T-helper 1 cell treated with Interleukin-12 subunit alpha and Interleukin-12 subunit beta and Interleukin-4 antibody, amounts not matched to agents 30 ng/mL and 1 ng/mL, for 36 hours (primary cell): ENCODE measurements at regions not wholly inside any gene's neighbourhood (a gene's known extent, or its start where the extent isn't known, plus 50 kb on each side); places are given as distances from the start of the nearest gene placed in this dataset.
"Not testable (repeated sequence)": the region's sequence is repeated elsewhere in the genome, so short reads cannot be mapped to it uniquely, and the experiment has no call there.

Experiments used
- intact Hi-C: fragments of 100-400 bp; cut with micrococcal nuclease; formaldehyde crosslinking; loops from one replicate; pipeline ENCODE4 v1.15.1; 2024

DNA sequence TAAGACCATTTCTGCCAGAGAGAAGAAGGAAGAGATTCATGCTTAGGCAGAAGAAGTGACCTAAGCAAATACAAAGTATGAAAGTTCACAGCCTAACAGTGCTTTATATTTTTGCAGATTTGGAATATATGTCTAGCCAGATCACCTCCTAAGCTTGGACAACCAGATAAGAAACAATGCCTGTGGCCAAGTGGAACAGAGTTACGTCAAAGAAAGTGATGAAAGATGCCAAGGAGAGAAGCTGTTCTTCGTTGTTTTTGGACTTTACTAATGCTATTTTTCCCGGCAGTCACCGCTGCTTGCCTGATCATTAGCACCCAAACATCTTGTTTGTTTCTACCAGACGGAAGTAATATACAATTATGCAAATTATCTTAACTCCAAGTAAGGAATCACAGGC, 489.2 kb upstream of the C1orf87 start:
- intact Hi-C loops: no loop called here

DNA sequence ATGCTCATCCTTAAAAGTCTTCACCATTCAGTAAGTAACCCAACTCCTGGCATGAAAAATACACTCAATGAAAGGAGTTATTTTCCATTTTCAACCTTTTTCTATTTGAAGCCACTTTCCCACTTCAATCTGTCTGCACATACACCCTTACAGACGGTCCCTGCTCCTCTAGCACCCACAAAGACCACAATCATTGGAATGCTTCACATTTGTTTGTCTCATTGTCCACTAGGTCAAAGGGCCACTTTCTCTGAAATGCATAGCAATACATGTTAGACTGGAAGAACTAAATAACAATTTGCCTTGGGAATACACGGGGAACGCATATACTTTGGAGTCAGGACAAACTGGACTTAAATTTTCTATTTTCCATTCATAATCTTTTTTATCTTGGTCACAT, 487.1 kb upstream of the C1orf87 start:
- intact Hi-C loops: no loop called here

GRCh38 chr1:60558236-60558635, 484.7 kb upstream of the C1orf87 start:
- intact Hi-C loops: no loop called here

- intact Hi-C loops: no loop called here
These were observed 480.2 kb upstream of the C1orf87 start for GRCh38 chr1:60553730-60554129.

DNA sequence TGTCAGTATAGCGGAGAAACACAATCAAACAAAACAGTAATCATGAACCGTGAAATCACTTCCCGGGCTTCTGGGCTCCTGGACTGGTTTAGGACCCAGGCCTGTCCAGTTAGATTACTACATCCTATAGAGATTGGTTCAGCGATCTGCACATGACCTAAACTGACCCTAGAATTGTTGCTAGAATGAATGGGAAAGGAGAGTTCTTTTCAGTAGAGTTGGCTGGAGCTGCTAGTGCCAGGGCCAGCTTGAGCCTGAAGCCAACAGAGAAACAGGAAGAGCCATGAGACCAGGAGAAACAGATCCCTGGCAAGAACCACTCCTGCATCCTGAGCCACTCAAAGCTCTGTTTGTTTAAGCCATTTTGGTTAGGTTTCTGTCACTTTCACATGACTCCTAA, 474.3 kb upstream of the C1orf87 start:
- intact Hi-C loops: no loop called here

DNA sequence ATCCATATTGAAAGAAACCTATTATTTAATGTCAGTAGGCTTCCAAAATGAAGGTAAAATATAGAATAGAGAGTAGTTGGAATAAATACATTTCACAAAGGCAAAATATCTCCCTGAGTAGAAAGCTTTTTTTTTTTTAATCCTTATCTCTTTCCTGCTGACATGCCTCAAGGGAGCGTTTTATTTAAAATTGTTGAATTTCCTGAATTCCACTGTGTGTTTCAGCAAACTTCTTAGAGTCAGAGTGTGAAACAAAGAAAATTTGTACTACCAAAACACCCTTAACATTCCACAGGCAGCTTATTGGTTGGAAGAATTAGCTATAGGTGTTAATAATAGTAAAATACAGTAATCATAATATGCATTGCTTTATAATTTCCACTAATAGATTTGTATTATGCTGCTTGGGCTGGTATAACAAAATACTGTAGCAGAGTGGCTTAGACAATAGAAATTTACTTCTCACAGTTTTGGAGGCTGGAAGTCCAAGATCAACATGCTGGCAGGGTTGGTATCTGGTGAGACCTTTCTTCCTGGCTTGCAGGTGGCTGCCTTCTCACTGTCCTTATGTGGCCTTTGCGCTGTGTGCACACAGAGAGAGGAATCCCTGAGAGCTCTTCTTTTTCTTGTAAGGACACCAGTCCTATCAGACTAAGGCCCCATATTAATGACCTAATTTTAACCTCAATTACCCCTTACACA, 468.4 kb upstream of the C1orf87 start:
- intact Hi-C loops: no loop called here

DNA sequence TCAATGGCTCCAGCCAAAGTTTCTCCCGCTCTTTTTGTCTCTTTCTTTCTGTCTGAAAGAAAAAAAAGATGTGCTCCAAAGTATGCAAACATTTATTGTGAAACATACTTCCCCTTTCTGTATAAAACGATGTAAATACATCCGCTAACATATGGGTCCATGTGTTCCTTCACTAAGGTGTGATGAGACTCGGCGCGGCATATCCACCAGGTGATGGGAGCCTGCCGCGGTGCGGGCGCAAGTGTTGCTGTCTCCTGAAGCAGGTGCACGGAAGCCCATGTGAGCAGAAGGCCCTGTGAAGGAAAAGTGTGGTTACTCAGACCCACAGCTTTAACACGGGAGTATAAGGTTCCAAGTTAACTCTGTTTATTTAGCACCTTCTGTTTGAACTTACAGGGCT, 466.6 kb upstream of the C1orf87 start:
- intact Hi-C loops: no loop called here

DNA sequence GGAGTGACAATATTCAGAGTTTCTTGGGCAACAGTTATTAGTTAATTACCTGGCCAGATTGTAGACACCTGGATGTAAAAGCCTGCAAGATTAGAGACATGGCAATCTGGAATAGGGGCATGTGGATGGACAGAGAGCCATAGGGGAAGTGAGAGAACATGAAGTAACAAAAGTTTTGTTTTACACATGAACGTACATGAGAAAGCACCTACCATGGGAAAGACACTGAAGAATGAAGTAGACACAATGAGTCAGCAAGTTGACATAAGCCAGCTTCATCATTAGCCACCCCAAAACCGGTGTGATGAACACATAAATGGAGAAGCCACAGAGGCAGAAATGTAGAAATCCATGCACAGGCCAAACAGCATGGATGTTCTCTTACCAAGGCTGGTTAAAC, 462.1 kb upstream of the C1orf87 start:
- intact Hi-C loops: no loop called here

GRCh38 chr1:60527567-60527966, 454.0 kb upstream of the C1orf87 start:
- intact Hi-C loops: no loop called here

GRCh38 chr1:60516996-60517395, 443.4 kb upstream of the C1orf87 start:
- intact Hi-C loops: no loop called here

GRCh38 chr1:60510162-60510561, 436.6 kb upstream of the C1orf87 start:
- intact Hi-C loops: no loop called here

DNA sequence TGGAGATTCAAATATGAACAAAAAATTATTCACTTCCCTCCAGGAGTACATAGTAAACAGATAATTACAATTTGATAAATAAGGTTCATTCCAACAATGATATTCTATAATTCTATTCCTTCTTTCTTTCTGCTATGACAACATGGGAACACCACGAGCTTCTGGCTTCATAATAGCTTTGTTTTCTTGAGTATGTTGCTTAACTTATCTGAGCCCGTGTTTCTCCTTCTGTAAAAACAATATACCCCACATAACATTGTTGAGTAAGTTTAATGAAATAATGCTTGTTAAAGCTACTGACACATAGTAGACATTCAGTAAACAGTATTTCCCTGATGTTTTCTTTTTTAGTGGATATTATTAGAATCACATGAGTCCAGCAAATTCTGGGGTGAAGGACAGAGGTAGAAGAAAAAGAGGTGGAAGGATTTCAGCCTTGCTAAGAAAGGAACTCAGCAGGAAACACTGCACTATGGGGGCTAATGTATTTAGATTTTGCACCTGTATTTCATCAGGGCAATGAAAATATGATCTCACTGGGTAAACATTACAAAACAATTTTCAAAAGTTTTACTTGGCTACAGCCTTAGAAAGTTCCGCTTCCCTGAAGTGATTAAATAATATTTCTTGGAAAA, 430.8 kb upstream of the C1orf87 start:
- intact Hi-C loops: no loop called here

DNA sequence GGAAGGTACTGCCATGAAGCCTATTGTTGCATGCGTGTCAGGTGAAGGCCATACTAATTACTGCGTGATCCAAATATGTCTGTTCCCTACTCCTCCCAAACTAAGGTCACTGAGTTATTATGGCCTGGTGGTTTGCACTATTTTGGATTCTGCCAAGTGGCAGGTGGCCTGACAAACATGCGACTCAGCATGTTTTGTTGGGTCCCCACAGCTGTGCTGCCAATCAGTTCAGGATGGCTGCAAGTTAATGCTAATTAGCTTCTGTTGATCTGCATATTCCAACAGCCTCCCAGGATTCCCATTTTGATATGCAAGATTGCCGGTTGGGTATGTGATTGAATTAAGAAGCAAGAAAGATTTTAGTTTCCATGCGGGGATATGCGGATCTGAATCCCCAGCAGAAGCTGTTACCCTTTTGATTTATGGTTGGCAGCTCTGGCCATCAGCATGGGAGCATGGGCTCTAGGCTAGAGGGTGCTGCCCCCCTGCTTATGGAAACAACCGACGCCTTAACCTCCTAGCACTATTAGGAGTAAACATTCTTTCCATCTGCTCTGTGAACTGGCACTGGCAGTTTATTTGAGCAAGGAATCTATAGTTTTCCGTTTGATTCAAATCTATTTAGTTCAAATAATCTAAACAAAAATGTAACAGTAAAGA, 429.8 kb upstream of the C1orf87 start:
- intact Hi-C loops: no loop called here

GRCh38 chr1:60502506-60502905, 428.9 kb upstream of the C1orf87 start:
- intact Hi-C loops: no loop called here

- intact Hi-C loops: not testable (repeated sequence)
These were observed 416.4 kb upstream of the C1orf87 start for GRCh38 chr1:60489916-60490480.

GRCh38 chr1:60488847-60489246, 415.3 kb upstream of the C1orf87 start:
- intact Hi-C loops: no loop called here

DNA sequence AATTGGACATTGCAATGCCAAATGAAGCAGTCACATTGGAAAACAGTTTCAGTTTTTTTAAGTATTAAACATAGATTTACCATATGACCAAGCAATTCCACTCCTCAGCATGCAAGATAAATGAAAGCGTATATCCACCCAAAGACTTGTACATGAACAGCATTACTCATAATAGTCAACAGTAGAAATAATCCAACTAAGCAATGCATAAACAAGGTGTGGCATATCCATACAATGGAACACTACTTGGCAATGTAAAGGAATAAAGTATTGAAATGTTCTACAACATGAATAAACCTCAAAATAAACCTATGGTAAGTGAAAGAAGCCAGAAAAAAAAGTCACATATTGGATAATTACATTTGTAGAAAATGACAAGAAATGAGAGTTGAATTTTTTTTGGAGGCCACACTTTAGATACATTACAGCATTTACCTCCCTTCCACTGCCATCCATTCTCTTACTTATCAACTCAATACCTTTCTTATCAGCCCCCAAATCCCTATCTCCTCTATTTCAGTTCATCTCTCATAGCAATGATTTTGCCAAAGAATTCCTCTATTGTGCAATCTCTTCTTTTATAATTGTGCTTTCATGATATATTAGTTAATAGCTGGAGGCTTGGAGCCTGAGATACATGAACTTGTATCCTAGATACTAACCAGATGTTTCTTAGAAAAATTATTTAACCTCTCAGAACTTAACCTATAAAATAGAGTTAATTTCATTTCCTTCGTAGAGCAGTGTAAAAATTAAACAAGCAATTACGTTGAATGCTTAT, 414.2 kb upstream of the C1orf87 start:
- intact Hi-C loops: no loop called here

- intact Hi-C loops: no loop called here
These were observed 409.9 kb upstream of the C1orf87 start for GRCh38 chr1:60483509-60483908.

- intact Hi-C loops: no loop called here
These were observed 396.7 kb upstream of the C1orf87 start for GRCh38 chr1:60470246-60470645.

DNA sequence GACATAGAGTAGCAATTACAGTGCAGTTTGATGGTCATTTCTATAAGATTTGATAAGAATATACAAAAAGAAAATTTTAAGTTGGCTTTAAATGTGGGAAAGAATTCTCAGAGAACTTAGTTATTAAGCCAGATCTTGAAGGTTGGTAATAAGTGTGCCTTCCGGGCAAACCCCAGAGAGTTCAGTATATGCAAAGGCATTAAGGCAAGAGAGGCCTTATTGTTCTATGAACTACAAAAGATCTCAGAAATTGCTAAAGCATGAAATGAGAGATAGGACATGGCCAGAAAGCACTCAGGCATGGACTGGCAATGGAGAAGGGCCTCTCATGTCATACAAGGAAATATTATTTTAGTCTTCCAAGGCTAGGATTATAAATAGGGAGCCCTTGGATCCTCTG, 390.2 kb upstream of the C1orf87 start:
- intact Hi-C loops: no loop called here

GRCh38 chr1:60463146-60463545, 389.6 kb upstream of the C1orf87 start:
- intact Hi-C loops: no loop called here
